ENCODE measurements at regions not wholly inside any gene's neighbourhood (a gene's known extent, or its start where the extent isn't known, plus 50 kb on each side); places are given as distances from the start of the nearest gene placed in this dataset.

GRCh38 chr2:105502625-105503334, 103.9 kb upstream of the FHL2 start (continued):
- TF ChIP-seq GRHL2 (CRISPR knock-in tag; IDR thresholded peaks at IDR 0.05; ENCODE audit: insufficient replicate concordance, severe bottlenecking) (no peak), NFATC4 (CRISPR knock-in tag; IDR thresholded peaks at IDR 0.05) (no peak), SP1 (CRISPR knock-in tag; conservative IDR thresholded peaks at IDR 0.05) (no peak)
- TF ChIP-seq, protein P1, sequence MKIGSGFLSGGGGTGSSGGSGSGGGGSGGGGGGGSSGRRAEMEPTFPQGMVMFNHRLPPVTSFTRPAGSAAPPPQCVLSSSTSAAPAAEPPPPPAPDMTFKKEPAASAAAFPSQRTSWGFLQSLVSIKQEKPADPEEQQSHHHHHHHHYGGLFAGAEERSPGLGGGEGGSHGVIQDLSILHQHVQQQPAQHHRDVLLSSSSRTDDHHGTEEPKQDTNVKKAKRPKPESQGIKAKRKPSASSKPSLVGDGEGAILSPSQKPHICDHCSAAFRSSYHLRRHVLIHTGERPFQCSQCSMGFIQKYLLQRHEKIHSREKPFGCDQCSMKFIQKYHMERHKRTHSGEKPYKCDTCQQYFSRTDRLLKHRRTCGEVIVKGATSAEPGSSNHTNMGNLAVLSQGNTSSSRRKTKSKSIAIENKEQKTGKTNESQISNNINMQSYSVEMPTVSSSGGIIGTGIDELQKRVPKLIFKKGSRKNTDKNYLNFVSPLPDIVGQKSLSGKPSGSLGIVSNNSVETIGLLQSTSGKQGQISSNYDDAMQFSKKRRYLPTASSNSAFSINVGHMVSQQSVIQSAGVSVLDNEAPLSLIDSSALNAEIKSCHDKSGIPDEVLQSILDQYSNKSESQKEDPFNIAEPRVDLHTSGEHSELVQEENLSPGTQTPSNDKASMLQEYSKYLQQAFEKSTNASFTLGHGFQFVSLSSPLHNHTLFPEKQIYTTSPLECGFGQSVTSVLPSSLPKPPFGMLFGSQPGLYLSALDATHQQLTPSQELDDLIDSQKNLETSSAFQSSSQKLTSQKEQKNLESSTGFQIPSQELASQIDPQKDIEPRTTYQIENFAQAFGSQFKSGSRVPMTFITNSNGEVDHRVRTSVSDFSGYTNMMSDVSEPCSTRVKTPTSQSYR (CRISPR knock-in tag; IDR thresholded peaks at IDR 0.05), result no peak
- TF ChIP-seq, protein P2, sequence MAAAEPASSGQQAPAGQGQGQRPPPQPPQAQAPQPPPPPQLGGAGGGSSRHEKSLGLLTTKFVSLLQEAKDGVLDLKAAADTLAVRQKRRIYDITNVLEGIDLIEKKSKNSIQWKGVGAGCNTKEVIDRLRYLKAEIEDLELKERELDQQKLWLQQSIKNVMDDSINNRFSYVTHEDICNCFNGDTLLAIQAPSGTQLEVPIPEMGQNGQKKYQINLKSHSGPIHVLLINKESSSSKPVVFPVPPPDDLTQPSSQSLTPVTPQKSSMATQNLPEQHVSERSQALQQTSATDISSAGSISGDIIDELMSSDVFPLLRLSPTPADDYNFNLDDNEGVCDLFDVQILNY (CRISPR knock-in tag; IDR thresholded peaks at IDR 0.05), result no peak

GRCh38 chr2:105498281-105498846, 99.5 kb upstream of the FHL2 start:
- peaks cover 21% of the 10 kb centered on the region for H3K9me3 Mint-ChIP-seq
- H3K27ac Mint-ChIP-seq, result no peak overlapping the region
- H3K36me3 Mint-ChIP-seq, result peaks cover 6% of the 10 kb centered on the region
- no peaks in the 10 kb centered on the region; the same call in 1 of the 2 replicates for H3K27me3 Mint-ChIP-seq (ENCODE audit: low read depth)
- ATAC-seq, result no peak
- no peak for DNase-seq (ENCODE audit: low spot score)
- TF ChIP-seq NFATC4 (CRISPR knock-in tag; IDR thresholded peaks at IDR 0.05) (no peak), JAZF1 (CRISPR knock-in tag; IDR thresholded peaks at IDR 0.05) (no peak), TEAD4 (CRISPR knock-in tag; IDR thresholded peaks at IDR 0.05) (no peak), ESRRA (CRISPR knock-in tag; IDR thresholded peaks at IDR 0.05; ENCODE audit: borderline replicate concordance) (no peak)
- CTCF ChIA-PET, result interaction anchor here (0.5 kb wide), 1 partner anchor 71 kb away, joined by 4 read pairs; no protein-coding TSS in a partner anchor
- no peak overlapping the region for H3K4me3 Mint-ChIP-seq
- POLR2A ChIA-PET, result no interaction called here
- H3K4me1 Mint-ChIP-seq, result peaks cover 7% of the 10 kb centered on the region

- Mint-ChIP-seq H3K4me3 (no peak overlapping the region), H3K27me3 (ENCODE audit: low read depth) (no peaks in the 10 kb centered on the region; the same call in 1 of the 2 replicates), H3K27ac (no peak overlapping the region), H3K4me1 (no peaks in the 10 kb centered on the region), H3K9me3 (peaks cover 28% of the 10 kb centered on the region), H3K36me3 (peaks cover 6% of the 10 kb centered on the region)
- DNase-seq (ENCODE audit: low spot score) (no peak), ATAC-seq (no peak)
- CTCF ChIA-PET, result no interaction called here
- POLR2A ChIA-PET, result no interaction called here
- TF ChIP-seq, protein P3, sequence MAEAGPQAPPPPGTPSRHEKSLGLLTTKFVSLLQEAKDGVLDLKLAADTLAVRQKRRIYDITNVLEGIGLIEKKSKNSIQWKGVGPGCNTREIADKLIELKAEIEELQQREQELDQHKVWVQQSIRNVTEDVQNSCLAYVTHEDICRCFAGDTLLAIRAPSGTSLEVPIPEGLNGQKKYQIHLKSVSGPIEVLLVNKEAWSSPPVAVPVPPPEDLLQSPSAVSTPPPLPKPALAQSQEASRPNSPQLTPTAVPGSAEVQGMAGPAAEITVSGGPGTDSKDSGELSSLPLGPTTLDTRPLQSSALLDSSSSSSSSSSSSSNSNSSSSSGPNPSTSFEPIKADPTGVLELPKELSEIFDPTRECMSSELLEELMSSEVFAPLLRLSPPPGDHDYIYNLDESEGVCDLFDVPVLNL (CRISPR knock-in tag; IDR thresholded peaks at IDR 0.05; ENCODE audit: borderline replicate concordance, low read depth), result no peak
- TF ChIP-seq ZNF425 (CRISPR knock-in tag; conservative IDR thresholded peaks at IDR 0.05), result no peak
- TF ChIP-seq SMAD4 (CRISPR knock-in tag; IDR thresholded peaks at IDR 0.05), result no peak
- TF ChIP-seq ERG (CRISPR knock-in tag; IDR thresholded peaks at IDR 0.05), result no peak
- TF ChIP-seq, protein P4, sequence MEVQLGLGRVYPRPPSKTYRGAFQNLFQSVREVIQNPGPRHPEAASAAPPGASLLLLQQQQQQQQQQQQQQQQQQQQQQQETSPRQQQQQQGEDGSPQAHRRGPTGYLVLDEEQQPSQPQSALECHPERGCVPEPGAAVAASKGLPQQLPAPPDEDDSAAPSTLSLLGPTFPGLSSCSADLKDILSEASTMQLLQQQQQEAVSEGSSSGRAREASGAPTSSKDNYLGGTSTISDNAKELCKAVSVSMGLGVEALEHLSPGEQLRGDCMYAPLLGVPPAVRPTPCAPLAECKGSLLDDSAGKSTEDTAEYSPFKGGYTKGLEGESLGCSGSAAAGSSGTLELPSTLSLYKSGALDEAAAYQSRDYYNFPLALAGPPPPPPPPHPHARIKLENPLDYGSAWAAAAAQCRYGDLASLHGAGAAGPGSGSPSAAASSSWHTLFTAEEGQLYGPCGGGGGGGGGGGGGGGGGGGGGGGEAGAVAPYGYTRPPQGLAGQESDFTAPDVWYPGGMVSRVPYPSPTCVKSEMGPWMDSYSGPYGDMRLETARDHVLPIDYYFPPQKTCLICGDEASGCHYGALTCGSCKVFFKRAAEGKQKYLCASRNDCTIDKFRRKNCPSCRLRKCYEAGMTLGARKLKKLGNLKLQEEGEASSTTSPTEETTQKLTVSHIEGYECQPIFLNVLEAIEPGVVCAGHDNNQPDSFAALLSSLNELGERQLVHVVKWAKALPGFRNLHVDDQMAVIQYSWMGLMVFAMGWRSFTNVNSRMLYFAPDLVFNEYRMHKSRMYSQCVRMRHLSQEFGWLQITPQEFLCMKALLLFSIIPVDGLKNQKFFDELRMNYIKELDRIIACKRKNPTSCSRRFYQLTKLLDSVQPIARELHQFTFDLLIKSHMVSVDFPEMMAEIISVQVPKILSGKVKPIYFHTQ (CRISPR knock-in tag; IDR thresholded peaks at IDR 0.05), result no peak
- TF ChIP-seq FOXK1 (CRISPR knock-in tag; IDR thresholded peaks at IDR 0.05), result no peak
- TF ChIP-seq, protein P5, sequence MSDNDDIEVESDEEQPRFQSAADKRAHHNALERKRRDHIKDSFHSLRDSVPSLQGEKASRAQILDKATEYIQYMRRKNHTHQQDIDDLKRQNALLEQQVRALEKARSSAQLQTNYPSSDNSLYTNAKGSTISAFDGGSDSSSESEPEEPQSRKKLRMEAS (CRISPR knock-in tag; IDR thresholded peaks at IDR 0.05), result no peak
- TF ChIP-seq, protein P1 (CRISPR knock-in tag; IDR thresholded peaks at IDR 0.05), result no peak
These were observed 98.2 kb upstream of the FHL2 start for GRCh38 chr2:105497094-105497493.

Measured in WTC11 (cell line).